Stomach (tissue), 4 donors: ENCODE measurements at regions not wholly inside any gene's neighbourhood (a gene's known extent, or its start where the extent isn't known, plus 50 kb on each side); places are given as distances from the start of the nearest gene placed in this dataset.

Experiments
- CTCF ChIP-seq, 7 experiments: fragments of 450-650 bp in 4 of 7; fragments of 200-600 bp in 3 of 7; sonication (generic) in 3 of 7; IDR thresholded peaks; one replicate each; pipeline ENCODE4 v1.5.1; 2016 to 2019; ENCODE audit warnings: antibody characterized with exemption in 7 of 7, control low read depth in 2 of 7, mild to moderate bottlenecking in 1 of 7
- POLR2A ChIP-seq, 4 donors: fragments of 450-650 bp; IDR thresholded peaks; one replicate each; pipeline ENCODE4 v1.6.1; 2016; ENCODE audit warnings: antibody characterized with exemption in 4 of 4, control low read depth in 2 of 4, mild to moderate bottlenecking in 1 of 4, moderate library complexity in 1 of 4
- POLR2AphosphoS5 ChIP-seq, 3 donors: sonication (generic); formaldehyde crosslinking; IDR thresholded peaks; one replicate each; pipeline ENCODE4 v1.6.1; 2016; ENCODE audit warnings: antibody characterized with exemption in 3 of 3

GRCh38 chr11:26202754-26203153 is 129.2 kb upstream of the ANO3 start:
- TF ChIP-seq CTCF (IDR thresholded peaks at IDR 0.05): no peak
- TF ChIP-seq POLR2AphosphoS5 (IDR thresholded peaks at IDR 0.05): no peak
- TF ChIP-seq POLR2A (IDR thresholded peaks at IDR 0.05): no peak
